ENCODE measurements at regions not wholly inside any gene's neighbourhood (a gene's known extent, or its start where the extent isn't known, plus 50 kb on each side); places are given as distances from the start of the nearest gene placed in this dataset.

GRCh38 chr3:74329096-74329495, 285.4 kb downstream of the CNTN3 start:
- TF ChIP-seq CTCF (IDR thresholded peaks at IDR 0.05) (no peak), POLR2A (IDR thresholded peaks at IDR 0.05) (no peak)

Measured in Peyer's patch (tissue), 4 donors.